ENCODE measurements at regions not wholly inside any gene's neighbourhood (a gene's known extent, or its start where the extent isn't known, plus 50 kb on each side); places are given as distances from the start of the nearest gene placed in this dataset.

- H3K4me3 ChIP-seq (ENCODE audit: low read depth, low read length) = no peak overlapping the region
- DNase-seq (ENCODE audit: low read depth) = no peak
- no peak for TF ChIP-seq CTCF (IDR thresholded peaks at IDR 0.05; ENCODE audit: insufficient read depth, low read length)
Observed at GRCh38 chr16:85319984-85320440, 207.7 kb upstream of the CIBAR2 start.

GRCh38 chr16:85320677-85321385 is 208.6 kb upstream of the CIBAR2 start:
- H3K4me3 ChIP-seq (ENCODE audit: low read depth, low read length) = no peak overlapping the region
- no peak for DNase-seq (ENCODE audit: low read depth)
- no peak for TF ChIP-seq CTCF (IDR thresholded peaks at IDR 0.05; ENCODE audit: insufficient read depth, low read length)

GRCh38 chr16:85321509-85322271 is 209.4 kb upstream of the CIBAR2 start:
- DNase-seq (ENCODE audit: low read depth) = peak; percentile 99
- no peak for TF ChIP-seq CTCF (IDR thresholded peaks at IDR 0.05; ENCODE audit: insufficient read depth, low read length)
- H3K4me3 ChIP-seq (ENCODE audit: low read depth, low read length) = no peak overlapping the region

- no peak for TF ChIP-seq CTCF (IDR thresholded peaks at IDR 0.05; ENCODE audit: insufficient read depth, low read length)
- no peak for DNase-seq (ENCODE audit: low read depth)
- no peak overlapping the region for H3K4me3 ChIP-seq (ENCODE audit: low read depth, low read length)
Observed at GRCh38 chr16:85323230-85323960, 211.1 kb upstream of the CIBAR2 start.

GRCh38 chr16:85323961-85324253 is 211.6 kb upstream of the CIBAR2 start:
- DNase-seq (ENCODE audit: low read depth) = no peak
- H3K4me3 ChIP-seq (ENCODE audit: low read depth, low read length) = no peak overlapping the region
- TF ChIP-seq CTCF (IDR thresholded peaks at IDR 0.05; ENCODE audit: insufficient read depth, low read length) = no peak

- no peak for TF ChIP-seq CTCF (IDR thresholded peaks at IDR 0.05; ENCODE audit: insufficient read depth, low read length)
- DNase-seq (ENCODE audit: low read depth) = no peak
- H3K4me3 ChIP-seq (ENCODE audit: low read depth, low read length) = no peak overlapping the region
Observed at GRCh38 chr16:85324488-85324887, 212.2 kb upstream of the CIBAR2 start.

Measured in fibroblast of the aortic adventitia (primary cell).